ENCODE measurements at regions not wholly inside any gene's neighbourhood (a gene's known extent, or its start where the extent isn't known, plus 50 kb on each side); places are given as distances from the start of the nearest gene placed in this dataset.

- TF ChIP-seq GLIS3 (CRISPR knock-in tag; IDR thresholded peaks at IDR 0.05) (no peak), ZC3H10 (CRISPR knock-in tag; IDR thresholded peaks at IDR 0.05) (no peak), TOX (CRISPR knock-in tag; IDR thresholded peaks at IDR 0.05; ENCODE audit: borderline replicate concordance) (peak; percentile 5; the same call in 1 of the 2 replicates), ZNF70 (CRISPR knock-in tag; IDR thresholded peaks at IDR 0.05) (no peak), ZNF8 (CRISPR knock-in tag; IDR thresholded peaks at IDR 0.05) (no peak), SNAI2 (CRISPR knock-in tag; IDR thresholded peaks at IDR 0.05) (no peak)
- peak; percentile 43 for ATAC-seq
Observed at GRCh38 chr1:184889166-184889565, 85.1 kb downstream of the NIBAN1 start.

GRCh38 chr1:184888505-184888904 is 85.8 kb downstream of the NIBAN1 start:
- peak; percentile 63 for ATAC-seq
- TF ChIP-seq ZNF70 (CRISPR knock-in tag; IDR thresholded peaks at IDR 0.05): no peak
- TF ChIP-seq RARB (CRISPR knock-in tag; IDR thresholded peaks at IDR 0.05): peak; percentile 75; the same call in 1 of the 2 replicates
- peak; percentile 94 for TF ChIP-seq TOX (CRISPR knock-in tag; IDR thresholded peaks at IDR 0.05; ENCODE audit: borderline replicate concordance)
- peak; percentile 57; the same call in 1 of the 2 replicates for TF ChIP-seq ZC3H10 (CRISPR knock-in tag; IDR thresholded peaks at IDR 0.05)
- TF ChIP-seq, protein P1, sequence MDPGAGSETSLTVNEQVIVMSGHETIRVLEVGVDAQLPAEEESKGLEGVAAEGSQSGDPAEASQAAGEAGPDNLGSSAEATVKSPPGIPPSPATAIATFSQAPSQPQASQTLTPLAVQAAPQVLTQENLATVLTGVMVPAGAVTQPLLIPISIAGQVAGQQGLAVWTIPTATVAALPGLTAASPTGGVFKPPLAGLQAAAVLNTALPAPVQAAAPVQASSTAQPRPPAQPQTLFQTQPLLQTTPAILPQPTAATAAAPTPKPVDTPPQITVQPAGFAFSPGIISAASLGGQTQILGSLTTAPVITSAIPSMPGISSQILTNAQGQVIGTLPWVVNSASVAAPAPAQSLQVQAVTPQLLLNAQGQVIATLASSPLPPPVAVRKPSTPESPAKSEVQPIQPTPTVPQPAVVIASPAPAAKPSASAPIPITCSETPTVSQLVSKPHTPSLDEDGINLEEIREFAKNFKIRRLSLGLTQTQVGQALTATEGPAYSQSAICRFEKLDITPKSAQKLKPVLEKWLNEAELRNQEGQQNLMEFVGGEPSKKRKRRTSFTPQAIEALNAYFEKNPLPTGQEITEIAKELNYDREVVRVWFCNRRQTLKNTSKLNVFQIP (CRISPR knock-in tag; IDR thresholded peaks at IDR 0.05; ENCODE audit: borderline replicate concordance, low read depth): peak; percentile 80; the same call in 1 of the 2 replicates

DNA sequence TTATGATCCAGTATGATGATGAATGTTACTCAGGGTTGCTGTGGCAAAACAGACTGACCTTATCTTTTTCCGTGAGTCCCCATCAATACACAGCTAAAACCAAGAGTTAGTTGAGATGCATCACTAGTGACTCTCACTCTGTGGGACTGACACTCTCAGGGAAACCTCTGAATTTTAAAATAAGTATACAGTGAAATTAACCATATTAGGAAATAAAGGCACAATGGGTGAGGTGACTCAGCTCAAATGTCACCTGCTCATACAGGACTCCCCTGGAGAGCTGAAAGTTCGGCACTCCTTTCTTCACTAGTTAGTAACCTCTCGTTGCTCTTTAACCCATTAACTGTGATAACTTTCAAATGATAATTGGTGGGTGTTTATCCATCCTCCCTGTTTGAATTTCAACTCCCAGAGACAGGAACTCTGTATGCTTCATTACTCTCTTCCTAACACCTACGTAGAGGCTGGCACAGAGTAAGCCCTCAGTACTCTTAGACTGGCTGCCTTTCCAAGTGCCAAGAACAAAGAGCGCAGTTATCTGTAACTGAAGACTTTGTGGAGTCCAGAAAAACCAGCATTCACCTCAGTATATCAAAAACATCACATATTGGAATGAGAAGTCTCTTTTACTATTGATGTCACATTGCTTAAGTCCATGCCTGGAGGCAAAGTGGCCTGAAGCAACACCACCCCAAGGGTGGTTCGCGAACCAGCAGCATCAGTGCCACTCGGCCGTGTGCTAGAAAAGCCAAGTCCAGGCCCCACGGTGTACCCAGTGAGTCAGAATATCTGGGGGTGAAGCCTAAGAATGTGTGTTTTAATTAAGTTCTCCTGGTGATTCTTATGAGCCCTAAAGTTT is 91.1 kb downstream of the NIBAN1 start:
- no peak for TF ChIP-seq PATZ1 (CRISPR knock-in tag; IDR thresholded peaks at IDR 0.05; ENCODE audit: borderline replicate concordance)
- TF ChIP-seq ZC3H10 (CRISPR knock-in tag; IDR thresholded peaks at IDR 0.05): no peak; the same call in 1 of the 2 replicates
- no peak for TF ChIP-seq ARNTL (CRISPR knock-in tag; IDR thresholded peaks at IDR 0.05; ENCODE audit: borderline replicate concordance, low read depth)
- TF ChIP-seq GLIS3 (CRISPR knock-in tag; IDR thresholded peaks at IDR 0.05): no peak
- TF ChIP-seq ZNF565 (CRISPR knock-in tag; conservative IDR thresholded peaks at IDR 0.05; ENCODE audit: low read depth): no peak
- TF ChIP-seq TCF4 (CRISPR knock-in tag; IDR thresholded peaks at IDR 0.05; ENCODE audit: borderline replicate concordance): no peak
- TF ChIP-seq CSDC2 (CRISPR knock-in tag; IDR thresholded peaks at IDR 0.05): no peak
- TF ChIP-seq, protein P1 (CRISPR knock-in tag; IDR thresholded peaks at IDR 0.05; ENCODE audit: borderline replicate concordance, low read depth): no peak
- TF ChIP-seq ZFP3 (CRISPR knock-in tag; IDR thresholded peaks at IDR 0.05): no peak
- TF ChIP-seq BACH2 (CRISPR knock-in tag; IDR thresholded peaks at IDR 0.05; ENCODE audit: borderline replicate concordance): no peak
- no peak for TF ChIP-seq ESRRG (CRISPR knock-in tag; IDR thresholded peaks at IDR 0.05)
- TF ChIP-seq SNAI2 (CRISPR knock-in tag; IDR thresholded peaks at IDR 0.05): no peak
- no peak for TF ChIP-seq ZFP30 (CRISPR knock-in tag; IDR thresholded peaks at IDR 0.05)
- no peak for TF ChIP-seq ZNF70 (CRISPR knock-in tag; IDR thresholded peaks at IDR 0.05)
- no peak for TF ChIP-seq TOX (CRISPR knock-in tag; IDR thresholded peaks at IDR 0.05; ENCODE audit: borderline replicate concordance)
- TF ChIP-seq, protein P2, sequence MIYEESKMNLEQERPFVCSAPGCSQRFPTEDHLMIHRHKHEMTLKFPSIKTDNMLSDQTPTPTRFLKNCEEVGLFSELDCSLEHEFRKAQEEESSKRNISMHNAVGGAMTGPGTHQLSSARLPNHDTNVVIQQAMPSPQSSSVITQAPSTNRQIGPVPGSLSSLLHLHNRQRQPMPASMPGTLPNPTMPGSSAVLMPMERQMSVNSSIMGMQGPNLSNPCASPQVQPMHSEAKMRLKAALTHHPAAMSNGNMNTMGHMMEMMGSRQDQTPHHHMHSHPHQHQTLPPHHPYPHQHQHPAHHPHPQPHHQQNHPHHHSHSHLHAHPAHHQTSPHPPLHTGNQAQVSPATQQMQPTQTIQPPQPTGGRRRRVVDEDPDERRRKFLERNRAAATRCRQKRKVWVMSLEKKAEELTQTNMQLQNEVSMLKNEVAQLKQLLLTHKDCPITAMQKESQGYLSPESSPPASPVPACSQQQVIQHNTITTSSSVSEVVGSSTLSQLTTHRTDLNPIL (CRISPR knock-in tag; IDR thresholded peaks at IDR 0.05; ENCODE audit: low read depth): no peak
- no peak for TF ChIP-seq ISL1 (CRISPR knock-in tag; IDR thresholded peaks at IDR 0.05)
- TF ChIP-seq RARB (CRISPR knock-in tag; IDR thresholded peaks at IDR 0.05): no peak
- TF ChIP-seq ZNF8 (CRISPR knock-in tag; IDR thresholded peaks at IDR 0.05): no peak
- no peak for TF ChIP-seq OSR1 (CRISPR knock-in tag; IDR thresholded peaks at IDR 0.05)

More for the DNA sequence above, 91.1 kb downstream of the NIBAN1 start:
- ATAC-seq: no peak

Data from SK-N-SH treated with all-trans-retinoic acid at 6 μM for 48 hours (cell line).